ENCODE measurements at regions not wholly inside any gene's neighbourhood (a gene's known extent, or its start where the extent isn't known, plus 50 kb on each side); places are given as distances from the start of the nearest gene placed in this dataset.

- Histone ChIP-seq H3K4me3 (no peak overlapping the region), H3K27me3 (replicated peaks; ENCODE audit: insufficient read depth) (no peaks in the 10 kb centered on the region), H3K36me3 (no peaks in the 10 kb centered on the region), H3K9me3 (no peaks in the 10 kb centered on the region), H3K4me1 (ENCODE audit: control insufficient read depth in 1 of 2, low read depth in 2 of 2) (peaks cover 7 to 13% of the 10 kb centered on the region in 2 donors), H3K27ac (no peak overlapping the region)
- DNase-seq (ENCODE audit: low spot score), result no peak
- no peak for ATAC-seq (ENCODE audit: insufficient number of reproducible peaks, low FRiP score, low read depth)
- no peak for TF ChIP-seq CTCF (IDR thresholded peaks at IDR 0.05)
Measured at GRCh38 chr9:106700676-106701075, 162.3 kb upstream of the ZNF462 start.

GRCh38 chr9:106701611-106702010 lies 161.4 kb upstream of the ZNF462 start:
- Histone ChIP-seq H3K27ac (no peak overlapping the region), H3K4me1 (ENCODE audit: control insufficient read depth in 1 of 2, low read depth in 2 of 2) (peaks cover 7 to 13% of the 10 kb centered on the region in 2 donors)
- TF ChIP-seq CTCF (IDR thresholded peaks at IDR 0.05), result no peak

GRCh38 chr9:106704056-106704615 lies 158.8 kb upstream of the ZNF462 start:
- no peaks in the 10 kb centered on the region for H3K4me1 ChIP-seq (ENCODE audit: control insufficient read depth in 1 of 2, low read depth in 2 of 2)
- TF ChIP-seq CTCF (IDR thresholded peaks at IDR 0.05), result no peak
- no peak overlapping the region for H3K27ac ChIP-seq
- DNase-seq (ENCODE audit: low spot score) (no peak), ATAC-seq (ENCODE audit: insufficient number of reproducible peaks, low FRiP score, low read depth) (no peak)
- H3K36me3 ChIP-seq, result no peaks in the 10 kb centered on the region
- H3K27me3 ChIP-seq (replicated peaks; ENCODE audit: insufficient read depth), result no peaks in the 10 kb centered on the region
- no peak overlapping the region for H3K4me3 ChIP-seq
- no peaks in the 10 kb centered on the region for H3K9me3 ChIP-seq

More at GRCh38 chr9:106701611-106702010, 161.4 kb upstream of the ZNF462 start:
- no peaks in the 10 kb centered on the region for H3K27me3 ChIP-seq (replicated peaks; ENCODE audit: insufficient read depth)
- no peaks in the 10 kb centered on the region for H3K9me3 ChIP-seq
- no peak overlapping the region for H3K4me3 ChIP-seq
- DNase-seq (ENCODE audit: low spot score) (no peak), ATAC-seq (ENCODE audit: insufficient number of reproducible peaks, low FRiP score, low read depth) (no peak)
- no peaks in the 10 kb centered on the region for H3K36me3 ChIP-seq

- no peak overlapping the region for H3K4me3 ChIP-seq
- H3K27ac ChIP-seq, result no peak overlapping the region
- no peaks in the 10 kb centered on the region for H3K4me1 ChIP-seq (ENCODE audit: control insufficient read depth in 1 of 2, low read depth in 2 of 2)
- H3K27me3 ChIP-seq (replicated peaks; ENCODE audit: insufficient read depth), result no peaks in the 10 kb centered on the region
- DNase-seq (ENCODE audit: low spot score) (no peak), ATAC-seq (ENCODE audit: insufficient number of reproducible peaks, low FRiP score, low read depth) (no peak)
- TF ChIP-seq CTCF (IDR thresholded peaks at IDR 0.05), result no peak
- no peaks in the 10 kb centered on the region for H3K36me3 ChIP-seq
- H3K9me3 ChIP-seq, result no peaks in the 10 kb centered on the region
Measured at GRCh38 chr9:106707291-106707690, 155.7 kb upstream of the ZNF462 start.

GRCh38 chr9:106707738-106708474 lies 155.1 kb upstream of the ZNF462 start:
- DNase-seq (ENCODE audit: low spot score) (no peak), ATAC-seq (ENCODE audit: insufficient number of reproducible peaks, low FRiP score, low read depth) (no peak)
- H3K9me3 ChIP-seq, result no peaks in the 10 kb centered on the region
- no peaks in the 10 kb centered on the region for H3K4me1 ChIP-seq (ENCODE audit: control insufficient read depth in 1 of 2, low read depth in 2 of 2)
- TF ChIP-seq CTCF (IDR thresholded peaks at IDR 0.05), result no peak
- no peak overlapping the region for H3K4me3 ChIP-seq
- no peak overlapping the region for H3K27ac ChIP-seq
- H3K36me3 ChIP-seq, result no peaks in the 10 kb centered on the region
- H3K27me3 ChIP-seq (replicated peaks; ENCODE audit: insufficient read depth), result no peaks in the 10 kb centered on the region
